ENCODE measurements at regions not wholly inside any gene's neighbourhood (a gene's known extent, or its start where the extent isn't known, plus 50 kb on each side); places are given as distances from the start of the nearest gene placed in this dataset.

DNA sequence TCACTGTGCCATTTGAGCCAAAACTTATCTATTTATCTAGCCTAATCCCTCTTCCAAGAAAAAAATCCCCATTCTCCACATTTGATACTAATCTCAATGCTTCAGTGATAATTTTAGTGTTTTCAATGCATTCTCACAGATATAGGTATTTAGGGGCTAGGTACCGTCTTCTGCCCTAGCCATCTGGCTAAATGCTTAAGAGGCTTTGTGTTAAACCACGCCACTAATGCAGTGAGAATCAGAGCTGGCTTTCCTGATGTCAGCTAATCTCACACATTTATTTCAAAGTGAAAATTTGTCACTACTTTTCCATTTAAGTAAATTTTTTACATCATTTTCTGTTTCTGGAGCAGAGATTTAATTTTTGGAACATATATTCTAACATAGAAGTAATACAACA, 479.7 kb downstream of the MAN2A1 start:
- no peaks in the 10 kb centered on the region for H3K4me1 ChIP-seq (ENCODE audit: insufficient read depth, low read length)
- no peaks in the 10 kb centered on the region for H4K20me1 ChIP-seq (ENCODE audit: insufficient read depth, low read length)
- H3K27ac ChIP-seq (ENCODE audit: low read length): no peak overlapping the region
- no peaks in the 10 kb centered on the region for H3K36me3 ChIP-seq (ENCODE audit: insufficient read depth, low read length)
- no peak overlapping the region for H3K4me3 ChIP-seq (ENCODE audit: low read depth in 1 of 2, low read length in 2 of 2)
- TF ChIP-seq, protein P1, sequence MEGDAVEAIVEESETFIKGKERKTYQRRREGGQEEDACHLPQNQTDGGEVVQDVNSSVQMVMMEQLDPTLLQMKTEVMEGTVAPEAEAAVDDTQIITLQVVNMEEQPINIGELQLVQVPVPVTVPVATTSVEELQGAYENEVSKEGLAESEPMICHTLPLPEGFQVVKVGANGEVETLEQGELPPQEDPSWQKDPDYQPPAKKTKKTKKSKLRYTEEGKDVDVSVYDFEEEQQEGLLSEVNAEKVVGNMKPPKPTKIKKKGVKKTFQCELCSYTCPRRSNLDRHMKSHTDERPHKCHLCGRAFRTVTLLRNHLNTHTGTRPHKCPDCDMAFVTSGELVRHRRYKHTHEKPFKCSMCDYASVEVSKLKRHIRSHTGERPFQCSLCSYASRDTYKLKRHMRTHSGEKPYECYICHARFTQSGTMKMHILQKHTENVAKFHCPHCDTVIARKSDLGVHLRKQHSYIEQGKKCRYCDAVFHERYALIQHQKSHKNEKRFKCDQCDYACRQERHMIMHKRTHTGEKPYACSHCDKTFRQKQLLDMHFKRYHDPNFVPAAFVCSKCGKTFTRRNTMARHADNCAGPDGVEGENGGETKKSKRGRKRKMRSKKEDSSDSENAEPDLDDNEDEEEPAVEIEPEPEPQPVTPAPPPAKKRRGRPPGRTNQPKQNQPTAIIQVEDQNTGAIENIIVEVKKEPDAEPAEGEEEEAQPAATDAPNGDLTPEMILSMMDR (IDR thresholded peaks at IDR 0.05; ENCODE audit: borderline replicate concordance, extremely low read depth, low read length, poor library complexity, severe bottlenecking): no peak
- no peak for TF ChIP-seq EZH2 (IDR thresholded peaks at IDR 0.05; ENCODE audit: borderline replicate concordance, low read depth, low read length, severe bottlenecking)
- no peaks in the 10 kb centered on the region for H3K79me2 ChIP-seq (ENCODE audit: insufficient read depth, low read length)
- no peak for ATAC-seq (ENCODE audit: insufficient read depth, low read depth)
- H3K9me3 ChIP-seq (ENCODE audit: insufficient read depth, low read length, severe bottlenecking): no peaks in the 10 kb centered on the region
- no peaks in the 10 kb centered on the region for H3K27me3 ChIP-seq (ENCODE audit: insufficient read depth, low read length, poor library complexity)
- H2AFZ ChIP-seq (ENCODE audit: low read depth, low read length): no peak overlapping the region
- no peak overlapping the region for H3K9ac ChIP-seq (ENCODE audit: low read depth, low read length)
- H3K4me2 ChIP-seq (ENCODE audit: insufficient read depth, low read length): no peak overlapping the region
- DNase-seq: no peak

DNA sequence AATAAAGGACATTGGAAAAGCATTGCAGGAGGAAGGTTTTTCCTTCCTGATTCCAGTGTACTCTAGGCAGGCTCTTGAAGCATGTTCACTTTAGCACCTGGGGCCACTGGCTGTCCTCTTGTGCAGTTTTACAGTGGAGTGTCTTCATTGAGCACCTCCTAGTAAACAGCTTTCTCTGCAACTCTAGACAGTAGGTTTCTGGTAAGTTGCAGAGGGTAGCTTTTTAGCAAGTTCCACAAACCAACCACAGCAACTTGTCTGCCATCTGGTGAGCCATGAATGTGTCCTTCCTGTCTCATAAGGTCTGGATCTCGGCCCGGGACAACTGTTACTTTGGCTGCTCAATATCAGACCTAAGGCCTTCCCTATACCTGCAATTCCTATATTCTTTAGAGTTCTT, 488.0 kb downstream of the MAN2A1 start:
- H2AFZ ChIP-seq (ENCODE audit: low read depth, low read length): no peak overlapping the region
- no peak for TF ChIP-seq EZH2 (IDR thresholded peaks at IDR 0.05; ENCODE audit: borderline replicate concordance, low read depth, low read length, severe bottlenecking)
- TF ChIP-seq, protein P1 (IDR thresholded peaks at IDR 0.05; ENCODE audit: borderline replicate concordance, extremely low read depth, low read length, poor library complexity, severe bottlenecking): no peak
- H3K4me3 ChIP-seq (ENCODE audit: low read depth in 1 of 2, low read length in 2 of 2): no peak overlapping the region
- H3K4me1 ChIP-seq (ENCODE audit: insufficient read depth, low read length): no peaks in the 10 kb centered on the region
- ATAC-seq (ENCODE audit: insufficient read depth, low read depth): no peak
- no peaks in the 10 kb centered on the region for H3K9me3 ChIP-seq (ENCODE audit: insufficient read depth, low read length, severe bottlenecking)
- H3K4me2 ChIP-seq (ENCODE audit: insufficient read depth, low read length): no peak overlapping the region
- no peaks in the 10 kb centered on the region for H3K27me3 ChIP-seq (ENCODE audit: insufficient read depth, low read length, poor library complexity)
- no peaks in the 10 kb centered on the region for H4K20me1 ChIP-seq (ENCODE audit: insufficient read depth, low read length)
- H3K27ac ChIP-seq (ENCODE audit: low read length): no peak overlapping the region
- H3K79me2 ChIP-seq (ENCODE audit: insufficient read depth, low read length): no peaks in the 10 kb centered on the region
- H3K36me3 ChIP-seq (ENCODE audit: insufficient read depth, low read length): no peaks in the 10 kb centered on the region
- no peak for DNase-seq
- H3K9ac ChIP-seq (ENCODE audit: low read depth, low read length): no peak overlapping the region

DNA sequence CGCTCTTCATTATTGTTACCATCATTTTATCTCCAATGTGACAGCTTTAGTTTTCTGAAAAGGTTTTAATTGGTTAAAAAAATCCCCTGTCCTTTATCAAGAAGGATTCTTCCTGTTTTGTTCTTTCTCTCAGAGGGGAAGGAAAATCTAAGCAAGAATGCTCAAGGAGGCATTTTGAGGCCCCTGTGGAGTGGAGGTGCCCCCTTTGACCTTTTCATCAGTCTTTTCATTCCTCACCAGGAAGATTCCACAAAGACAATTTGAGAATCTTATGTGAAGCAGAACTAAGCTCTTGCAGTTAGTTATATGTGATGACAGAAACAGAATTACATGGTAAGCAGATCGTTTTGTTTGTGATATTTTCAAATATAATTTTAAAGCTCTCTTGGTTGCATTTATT, 489.6 kb downstream of the MAN2A1 start:
- Histone ChIP-seq H3K27ac (ENCODE audit: low read length) (no peak overlapping the region), H3K9me3 (ENCODE audit: insufficient read depth, low read length, severe bottlenecking) (no peaks in the 10 kb centered on the region), H3K79me2 (ENCODE audit: insufficient read depth, low read length) (no peaks in the 10 kb centered on the region), H3K9ac (ENCODE audit: low read depth, low read length) (no peak overlapping the region), H3K4me1 (ENCODE audit: insufficient read depth, low read length) (no peaks in the 10 kb centered on the region), H3K27me3 (ENCODE audit: insufficient read depth, low read length, poor library complexity) (no peaks in the 10 kb centered on the region), H3K4me2 (ENCODE audit: insufficient read depth, low read length) (no peak overlapping the region), H4K20me1 (ENCODE audit: insufficient read depth, low read length) (no peaks in the 10 kb centered on the region), H3K36me3 (ENCODE audit: insufficient read depth, low read length) (no peaks in the 10 kb centered on the region), H2AFZ (ENCODE audit: low read depth, low read length) (no peak overlapping the region), H3K4me3 (ENCODE audit: low read depth in 1 of 2, low read length in 2 of 2) (no peak overlapping the region)
- no peak for ATAC-seq (ENCODE audit: insufficient read depth, low read depth)
- DNase-seq: no peak
- TF ChIP-seq, protein P1 (IDR thresholded peaks at IDR 0.05; ENCODE audit: borderline replicate concordance, extremely low read depth, low read length, poor library complexity, severe bottlenecking): no peak
- no peak for TF ChIP-seq EZH2 (IDR thresholded peaks at IDR 0.05; ENCODE audit: borderline replicate concordance, low read depth, low read length, severe bottlenecking)

DNA sequence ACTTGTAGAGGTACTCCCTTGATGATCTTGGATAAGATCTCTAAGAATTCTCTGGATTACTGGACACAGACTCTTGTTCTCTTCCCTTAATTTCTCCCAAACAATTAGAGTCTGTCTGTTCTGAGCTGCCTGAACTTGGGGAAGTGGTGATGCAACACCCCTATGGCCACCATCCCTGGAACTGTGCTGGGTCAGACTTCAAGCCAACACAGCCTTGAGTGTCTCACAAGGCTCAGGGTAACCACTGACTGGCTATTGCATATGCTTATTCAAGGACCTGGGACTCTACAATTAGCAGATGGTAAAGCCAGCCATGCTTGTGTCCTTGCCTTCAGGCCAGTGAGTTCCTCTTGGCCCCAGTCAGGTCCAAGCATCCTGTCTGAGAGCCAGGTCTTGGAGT, 504.5 kb downstream of the MAN2A1 start:
- H3K27ac ChIP-seq (ENCODE audit: low read length): no peak overlapping the region
- no peak overlapping the region for H3K4me2 ChIP-seq (ENCODE audit: insufficient read depth, low read length)
- TF ChIP-seq EZH2 (IDR thresholded peaks at IDR 0.05; ENCODE audit: borderline replicate concordance, low read depth, low read length, severe bottlenecking): no peak
- TF ChIP-seq, protein P1 (IDR thresholded peaks at IDR 0.05; ENCODE audit: borderline replicate concordance, extremely low read depth, low read length, poor library complexity, severe bottlenecking): no peak
- H3K79me2 ChIP-seq (ENCODE audit: insufficient read depth, low read length): no peaks in the 10 kb centered on the region
- no peak for ATAC-seq (ENCODE audit: insufficient read depth, low read depth)
- DNase-seq: no peak
- H4K20me1 ChIP-seq (ENCODE audit: insufficient read depth, low read length): no peaks in the 10 kb centered on the region
- no peak overlapping the region for H3K9ac ChIP-seq (ENCODE audit: low read depth, low read length)
- no peaks in the 10 kb centered on the region for H3K4me1 ChIP-seq (ENCODE audit: insufficient read depth, low read length)
- no peak overlapping the region for H3K4me3 ChIP-seq (ENCODE audit: low read depth in 1 of 2, low read length in 2 of 2)
- no peaks in the 10 kb centered on the region for H3K36me3 ChIP-seq (ENCODE audit: insufficient read depth, low read length)
- no peaks in the 10 kb centered on the region for H3K27me3 ChIP-seq (ENCODE audit: insufficient read depth, low read length, poor library complexity)
- H3K9me3 ChIP-seq (ENCODE audit: insufficient read depth, low read length, severe bottlenecking): no peaks in the 10 kb centered on the region
- no peak overlapping the region for H2AFZ ChIP-seq (ENCODE audit: low read depth, low read length)

Data from DND-41 (cell line).